H1 (cell line): ENCODE measurements at regions not wholly inside any gene's neighbourhood (a gene's known extent, or its start where the extent isn't known, plus 50 kb on each side); places are given as distances from the start of the nearest gene placed in this dataset.

Experiments used
- CTCF ChIA-PET: fragments of 300-600 bp; sonication (Branson Sonifier 250); formaldehyde crosslinking; loops from one replicate; lab custom pipeline; 2021; ENCODE audit not compliant: partially characterized antibody; lab: Charles Lee
- POLR2A ChIA-PET: fragments of 300-600 bp; sonication (Branson Sonifier 250); formaldehyde crosslinking; loops from one replicate; lab custom pipeline; 2021; ENCODE audit warnings: inconsistent platforms; ENCODE audit not compliant: partially characterized antibody; lab: Charles Lee
- DNase-seq, 2 experiments: peaks; one replicate each; pipeline versions ENCODE4 v3.0.0 to v3.0.0-alpha.2; 2010 to 2022; ENCODE audit warnings: low spot score in 2 of 2, low read depth in 1 of 2, mixed read lengths in 1 of 2
- FAIRE-seq: peaks from 2 replicates; lab custom pipeline; 2011; peaks lifted over from hg19 to GRCh38; lab: Jason Lieb, UNC
- H2AFZ ChIP-seq: 2 replicates; pipeline ENCODE4 v1.8.1; 2012; ENCODE audit warnings: low read length, inconsistent platforms
- H2AK5ac ChIP-seq: 2 replicates; pipeline ENCODE4 v1.6.1; 2013; ENCODE audit warnings: low read depth, low read length
- H2BK120ac ChIP-seq: replicated peaks from 2 replicates; pipeline ENCODE3; 2013; ENCODE audit warnings: low read depth, low read length, inconsistent platforms
- H2BK12ac ChIP-seq: 2 replicates; pipeline ENCODE4 v1.6.1; 2013; ENCODE audit warnings: low read depth, low read length
- H2BK15ac ChIP-seq: 2 replicates; pipeline ENCODE4 v1.6.1; 2013; ENCODE audit warnings: low read length
- H2BK20ac ChIP-seq: 2 replicates; pipeline ENCODE4 v1.6.1; 2013; ENCODE audit warnings: low read length
- H2BK5ac ChIP-seq: 2 replicates; pipeline ENCODE4 v1.6.1; 2013; ENCODE audit warnings: low read depth, low read length
- H3K14ac ChIP-seq: 2 replicates; pipeline ENCODE4 v1.6.1; 2013; ENCODE audit warnings: inconsistent platforms; ENCODE audit not compliant: insufficient read length
- H3K18ac ChIP-seq: 2 replicates; pipeline ENCODE4 v1.6.1; 2013; ENCODE audit warnings: low read length; ENCODE audit errors: extremely low read depth
- H3K23ac ChIP-seq: 2 replicates; pipeline ENCODE4 v1.6.1; 2013; ENCODE audit warnings: inconsistent platforms; ENCODE audit not compliant: insufficient read length
- H3K23me2 ChIP-seq: 2 replicates; pipeline ENCODE4 v1.6.1; 2013; ENCODE audit warnings: low read depth, low read length
- H3K27ac ChIP-seq: 2 replicates; pipeline ENCODE4 v1.6.1; 2011; ENCODE audit warnings: low read depth, low read length, inconsistent platforms
- H3K27me3 ChIP-seq, 4 experiments: replicated peaks in 1 of 4; 1 replicate in 1 of 4; 2 replicates in 3 of 4; pipeline versions ENCODE4 v1.6.1 to v1.8.1; 2011 to 2013; ENCODE audit warnings: low read length in 3 of 4, mild to moderate bottlenecking in 3 of 4, inconsistent platforms in 2 of 4, mixed read lengths in 2 of 4, moderate library complexity in 1 of 4; ENCODE audit not compliant: control insufficient read depth in 3 of 4, insufficient read depth in 3 of 4; ENCODE audit errors: extremely low read depth in 1 of 4
- H3K36me3 ChIP-seq, 4 experiments: 2 replicates each; pipeline versions ENCODE4 v1.6.1 to v1.8.1; 2011 to 2013; ENCODE audit warnings: mild to moderate bottlenecking in 4 of 4, low read length in 3 of 4, moderate library complexity in 2 of 4, control low read depth in 1 of 4, inconsistent platforms in 1 of 4; ENCODE audit not compliant: insufficient read depth in 4 of 4, control insufficient read depth in 2 of 4
- H3K4ac ChIP-seq: replicated peaks from 2 replicates; pipeline ENCODE3; 2013; ENCODE audit warnings: low read length, low read depth, mixed read lengths, inconsistent platforms; ENCODE audit not compliant: insufficient read length
- H3K4me1 ChIP-seq, 4 experiments: replicated peaks in 1 of 4; 1 replicate in 1 of 4; 2 replicates in 3 of 4; pipeline versions ENCODE4 v1.6.1 to v1.8.1; 2011 to 2013; ENCODE audit warnings: low read length in 3 of 4, inconsistent platforms in 2 of 4, mixed read lengths in 1 of 4; ENCODE audit not compliant: insufficient read depth in 4 of 4, control insufficient read depth in 3 of 4
- H3K4me2 ChIP-seq, 2 experiments: 2 replicates each; pipeline versions ENCODE4 v1.6.1 to v1.8.1; 2011 to 2013; ENCODE audit warnings: low read depth in 2 of 2, low read length in 2 of 2, control low read depth in 1 of 2, inconsistent platforms in 1 of 2, mild to moderate bottlenecking in 1 of 2; ENCODE audit not compliant: insufficient read depth in 1 of 2
- H3K4me3 ChIP-seq, 4 experiments: fragments of 200-600, 300-600 bp in 1 of 4; sonication (generic), shearing (Covaris generic), sonication (Bioruptor Twin) in 1 of 4; 2 replicates each; pipeline versions ENCODE4 v1.5.1 to v1.8.1; 2011 to 2016; ENCODE audit warnings: low read length in 4 of 4, low read depth in 3 of 4, control low read depth in 2 of 4, inconsistent platforms in 2 of 4, mild to moderate bottlenecking in 2 of 4, mixed read lengths in 1 of 4, moderate library complexity in 1 of 4; ENCODE audit not compliant: insufficient read depth in 2 of 4; ENCODE audit errors: extremely low read depth in 1 of 4
- H3K56ac ChIP-seq: replicated peaks from 2 replicates; pipeline ENCODE3; 2013; ENCODE audit warnings: low read depth, mild to moderate bottlenecking, mixed read lengths, low read length, inconsistent platforms; ENCODE audit not compliant: insufficient read length
- H3K79me1 ChIP-seq: 2 replicates; pipeline ENCODE4 v1.6.1; 2013; ENCODE audit warnings: low read depth, low read length, control low read depth
- H3K79me2 ChIP-seq, 2 experiments: 2 replicates each; pipeline versions ENCODE4 v1.6.1 to v1.8.1; 2012 to 2013; ENCODE audit warnings: low read length in 2 of 2, mild to moderate bottlenecking in 2 of 2, inconsistent platforms in 1 of 2; ENCODE audit not compliant: insufficient read depth in 2 of 2, control insufficient read depth in 1 of 2
- H3K9ac ChIP-seq, 4 experiments: replicated peaks in 1 of 4; 1 replicate in 1 of 4; 2 replicates in 3 of 4; pipeline versions ENCODE4 v1.6.1 to v1.8.1; 2011 to 2013; ENCODE audit warnings: low read depth in 3 of 4, low read length in 3 of 4, control low read depth in 2 of 4, mild to moderate bottlenecking in 2 of 4, moderate library complexity in 2 of 4, inconsistent platforms in 1 of 4; ENCODE audit errors: extremely low read depth in 1 of 4
- H3K9me3 ChIP-seq, 2 experiments: 2 replicates each; pipeline versions ENCODE4 v1.6.1 to v1.8.1; 2012 to 2013; ENCODE audit warnings: mild to moderate bottlenecking in 2 of 2, moderate library complexity in 2 of 2, control low read depth in 1 of 2, inconsistent platforms in 1 of 2, low read depth in 1 of 2, low read length in 1 of 2, mixed read lengths in 1 of 2; ENCODE audit not compliant: insufficient read depth in 2 of 2
- H4K20me1 ChIP-seq, 2 experiments: replicated peaks in 1 of 2; 2 replicates each; pipeline versions ENCODE3 to v1.8.1; 2011 to 2013; ENCODE audit warnings: inconsistent platforms in 2 of 2, low read length in 2 of 2, mild to moderate bottlenecking in 1 of 2; ENCODE audit not compliant: insufficient read depth in 2 of 2, control insufficient read depth in 1 of 2
- H4K5ac ChIP-seq: 2 replicates; pipeline ENCODE4 v1.6.1; 2013; ENCODE audit warnings: low read length, low read depth, mixed read lengths, inconsistent platforms; ENCODE audit not compliant: insufficient read length
- H4K8ac ChIP-seq: 2 replicates; pipeline ENCODE4 v1.8.0; 2013; ENCODE audit warnings: mild to moderate bottlenecking, moderate library complexity, low read length, inconsistent platforms; ENCODE audit not compliant: insufficient read depth; ENCODE audit errors: extremely low read depth
- H4K91ac ChIP-seq: replicated peaks from 2 replicates; pipeline ENCODE3; 2013; ENCODE audit warnings: low read length, mixed read lengths, inconsistent platforms; ENCODE audit not compliant: insufficient read length
- CBX5 ChIP-seq: fragments of 300-800, 300-1000 bp; sonication (generic); IDR thresholded peaks from 2 replicates; pipeline ENCODE4 v1.7.1; 2016; ENCODE audit warnings: antibody characterized with exemption, low read length, low read depth
- WGBS, 2 experiments: shearing (Covaris generic) in 1 of 2; methylation state at CpG; one replicate each; pipeline versions ENCODE4 v1.1.6 to v1.1.7; 2013 to 2015; ENCODE audit warnings: low lambda C conversion rate in 2 of 2, mixed read lengths in 2 of 2, inconsistent platforms in 1 of 2, low coverage in 1 of 2, missing lambda C conversion rate in 1 of 2; ENCODE audit not compliant: insufficient replicate concordance in 2 of 2, insufficient coverage in 1 of 2, insufficient read length in 1 of 2; ENCODE audit errors: extremely low coverage in 1 of 2, missing lambda C conversion rate in 1 of 2; 5-methylcytosine and 5-hydroxymethylcytosine counted together

DNA sequence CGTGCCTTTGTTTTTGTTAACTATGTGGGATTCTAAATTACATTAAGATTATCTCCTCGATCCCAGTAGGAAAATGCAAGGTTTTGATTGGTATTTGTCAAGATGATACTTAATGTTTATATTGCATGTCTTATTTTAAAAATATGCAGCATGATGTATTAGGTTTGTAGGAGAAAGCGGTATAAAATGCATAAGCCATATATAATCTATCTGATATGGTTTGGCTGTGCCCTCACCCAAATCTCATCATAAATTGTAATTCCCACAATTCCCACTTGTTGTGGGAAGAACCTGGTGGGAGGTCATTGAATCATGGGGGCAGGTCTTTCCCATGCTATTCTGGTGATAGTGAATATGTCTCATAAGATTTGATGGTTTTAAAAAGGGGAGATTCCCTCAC lies 198.1 kb upstream of the NCAM2 start:
- H3K14ac ChIP-seq: no peak overlapping the region
- no peak overlapping the region for H2BK120ac ChIP-seq
- no peaks in the 10 kb centered on the region for H3K79me2 ChIP-seq
- H3K23ac ChIP-seq: no peak overlapping the region
- no peak for FAIRE-seq
- H3K4me1 ChIP-seq: no peaks in the 10 kb centered on the region
- no peak overlapping the region for H4K5ac ChIP-seq
- no peaks in the 10 kb centered on the region for H3K79me1 ChIP-seq
- H3K4ac ChIP-seq: no peak overlapping the region
- no peak overlapping the region for H2BK20ac ChIP-seq
- H3K23me2 ChIP-seq: no peaks in the 10 kb centered on the region
- H2AK5ac ChIP-seq: no peak overlapping the region
- H3K36me3 ChIP-seq: no peaks in the 10 kb centered on the region
- H3K27me3 ChIP-seq: no peaks in the 10 kb centered on the region
- H3K18ac ChIP-seq: no peak overlapping the region
- no peak overlapping the region for H3K4me2 ChIP-seq
- no peak overlapping the region for H4K8ac ChIP-seq
- H3K4me3 ChIP-seq: no peak overlapping the region
- no peak for TF ChIP-seq CBX5
- H3K56ac ChIP-seq: no peak overlapping the region
- no peak overlapping the region for H2AFZ ChIP-seq
- H3K27ac ChIP-seq: no peak overlapping the region
- 91% methylated on average over 3 of the region's 3 CpGs; no CpG with 5 or more reads in 1 of the 2 experiments for WGBS, 2 experiments
- no peak overlapping the region for H3K9ac ChIP-seq
- DNase-seq: no peak
- no peak overlapping the region for H2BK15ac ChIP-seq
- ChIA-PET POLR2A (no interaction called here), CTCF (no interaction called here)
- no peak overlapping the region for H2BK12ac ChIP-seq
- no peak overlapping the region for H4K91ac ChIP-seq
- H4K20me1 ChIP-seq: no peaks in the 10 kb centered on the region
- H3K9me3 ChIP-seq: no peaks in the 10 kb centered on the region
- H2BK5ac ChIP-seq: no peak overlapping the region
